ENCODE measurements at regions not wholly inside any gene's neighbourhood (a gene's known extent, or its start where the extent isn't known, plus 50 kb on each side); places are given as distances from the start of the nearest gene placed in this dataset.
A peak's percentile ranks its signal among the peaks of the same experiment; 100 is the strongest.

DNA sequence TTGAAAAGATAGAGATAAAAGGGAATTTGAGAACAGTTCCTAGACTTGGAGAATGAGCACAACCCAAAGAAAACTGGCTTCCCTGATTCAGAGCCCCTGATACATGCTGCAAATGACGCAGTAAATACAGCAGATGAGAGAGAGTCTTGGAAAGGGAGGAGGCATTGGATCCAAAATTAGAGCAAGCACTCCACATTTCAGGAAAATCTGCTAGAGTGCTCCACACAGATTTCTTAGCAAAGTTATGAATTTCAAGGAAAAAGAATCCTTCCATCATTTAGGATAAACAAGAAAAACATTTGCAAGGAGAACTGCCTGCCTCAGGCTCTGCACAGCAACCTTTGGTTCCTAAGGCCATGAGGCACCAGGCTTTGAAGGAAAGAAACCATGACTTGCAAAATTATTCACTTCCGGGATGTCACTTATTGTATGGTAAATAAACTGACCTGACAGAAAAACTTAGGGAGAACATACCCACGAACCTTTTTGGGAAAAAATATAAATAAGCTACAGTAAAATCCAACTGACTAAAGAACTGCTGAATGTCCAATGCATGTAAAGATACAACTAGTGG lies 89.8 kb upstream of the RTL6 start:
- Histone ChIP-seq H3K36me3 (ENCODE audit: control insufficient read depth, insufficient read depth, low read length) (no peaks in the 10 kb centered on the region), H3K4ac (ENCODE audit: low read depth, low read length) (no peak overlapping the region), H3K4me2 (ENCODE audit: low read depth, low read length) (no peak overlapping the region), H4K5ac (ENCODE audit: low read depth, low read length) (no peak overlapping the region), H2AFZ (replicated peaks; ENCODE audit: low read length, poor library complexity) (no peak overlapping the region), H4K8ac (ENCODE audit: low read depth in 2 of 2, low read length in 2 of 2) (no peak overlapping the region), H3K14ac (replicated peaks; ENCODE audit: low read depth, low read length) (no peak overlapping the region), H3K79me1 (ENCODE audit: low read depth in 1 of 2, low read length in 2 of 2) (no peaks in the 10 kb centered on the region), H2BK15ac (ENCODE audit: low read depth, low read length) (no peak overlapping the region), H3K56ac (ENCODE audit: extremely low read depth, insufficient read depth, low read length) (no peak overlapping the region), H2AK5ac (ENCODE audit: low read depth, low read length) (no peak overlapping the region), H3K9ac (ENCODE audit: low read depth, low read length) (no peak overlapping the region), H3K9me1 (ENCODE audit: insufficient read depth, low read length) (no peaks in the 10 kb centered on the region), H3K4me3 (ENCODE audit: insufficient read depth, low read depth, low read length) (no peak overlapping the region), H2AK9ac (replicated peaks; ENCODE audit: low read depth, low read length, poor library complexity) (no peak overlapping the region), H3K18ac (ENCODE audit: low read depth, low read length) (no peak overlapping the region), H2BK20ac (ENCODE audit: low read depth, low read length) (no peak overlapping the region), H4K20me1 (ENCODE audit: insufficient read depth, low read length) (no peaks in the 10 kb centered on the region), H2BK5ac (ENCODE audit: low read depth, low read length, poor library complexity, severe bottlenecking) (no peak overlapping the region), H2BK120ac (ENCODE audit: low read depth, low read length) (no peak overlapping the region), H3K27me3 (ENCODE audit: control insufficient read depth, insufficient read depth, low read length) (peaks cover 10% of the 10 kb centered on the region), H3K27ac (ENCODE audit: insufficient read depth, low read length) (no peak overlapping the region), H3K9me3 (ENCODE audit: control insufficient read depth, insufficient read depth, low read length) (peaks cover 6% of the 10 kb centered on the region; the same call in 1 of the 2 replicates), H3K23ac (ENCODE audit: low read depth, low read length) (no peak overlapping the region), H4K91ac (ENCODE audit: insufficient read depth, low read depth, low read length) (no peak overlapping the region), H3K4me1 (ENCODE audit: control insufficient read depth, insufficient read depth, low read length) (peaks cover 3% of the 10 kb centered on the region)
- CTCF ChIA-PET: no interaction called here
- peak; percentile 78 for TF ChIP-seq NFE2L2 (IDR thresholded peaks at IDR 0.05; ENCODE audit: low read depth, low read length)
- TF ChIP-seq, protein P1, sequence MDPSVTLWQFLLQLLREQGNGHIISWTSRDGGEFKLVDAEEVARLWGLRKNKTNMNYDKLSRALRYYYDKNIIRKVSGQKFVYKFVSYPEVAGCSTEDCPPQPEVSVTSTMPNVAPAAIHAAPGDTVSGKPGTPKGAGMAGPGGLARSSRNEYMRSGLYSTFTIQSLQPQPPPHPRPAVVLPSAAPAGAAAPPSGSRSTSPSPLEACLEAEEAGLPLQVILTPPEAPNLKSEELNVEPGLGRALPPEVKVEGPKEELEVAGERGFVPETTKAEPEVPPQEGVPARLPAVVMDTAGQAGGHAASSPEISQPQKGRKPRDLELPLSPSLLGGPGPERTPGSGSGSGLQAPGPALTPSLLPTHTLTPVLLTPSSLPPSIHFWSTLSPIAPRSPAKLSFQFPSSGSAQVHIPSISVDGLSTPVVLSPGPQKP (IDR thresholded peaks at IDR 0.05; ENCODE audit: borderline replicate concordance, low read depth, low read length): no peak
- in situ Hi-C loops (cut with MboI; ENCODE audit: low sequenced_read_pairs): no loop called here
- no peak for DNase-seq
- BruUV-seq (replicated peaks): no TSS peak
- no CpG with 5 or more reads among the region's 3 CpGs for WGBS, 2 experiments (ENCODE audit: extremely low coverage in 2 of 2, insufficient read length in 1 of 2)
- dilution Hi-C loops (cut with HindIII; ENCODE audit: low sequenced_read_pairs, unreplicated experiment): no loop called here
- ATAC-seq (ENCODE audit: low read depth): no peak
- intact Hi-C loops (cut with micrococcal nuclease): no loop called here
- POLR2A ChIA-PET (ENCODE audit: unreplicated experiment): no interaction called here
